ENCODE measurements at regions not wholly inside any gene's neighbourhood (a gene's known extent, or its start where the extent isn't known, plus 50 kb on each side); places are given as distances from the start of the nearest gene placed in this dataset.

DNA sequence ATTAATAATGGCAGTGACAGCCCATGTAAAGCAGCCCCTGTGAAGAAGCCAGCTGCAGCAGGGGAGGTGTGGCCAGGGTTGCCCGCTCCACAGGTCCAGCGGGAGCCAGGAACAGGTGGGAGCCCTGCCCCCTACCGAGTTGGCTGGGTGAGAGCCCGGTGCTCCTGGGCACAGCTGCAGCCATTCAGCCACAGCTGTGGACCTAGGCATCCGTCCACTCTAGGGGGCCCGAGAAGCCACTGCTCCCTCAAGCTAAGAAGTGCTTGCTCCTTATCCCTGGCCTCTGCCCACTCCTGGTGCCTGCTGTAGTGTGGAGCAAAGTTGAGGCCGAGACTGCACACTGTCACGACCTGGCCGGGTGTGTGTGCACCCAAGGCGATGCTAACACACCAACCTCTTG is 1469.0 kb downstream of the PCDH7 start:
- TF ChIP-seq CTCF (IDR thresholded peaks at IDR 0.05), result no peak
- no peak for TF ChIP-seq ZFX (IDR thresholded peaks at IDR 0.05; ENCODE audit: borderline replicate concordance)

Data from 22Rv1 (cell line).